ENCODE measurements at regions not wholly inside any gene's neighbourhood (a gene's known extent, or its start where the extent isn't known, plus 50 kb on each side); places are given as distances from the start of the nearest gene placed in this dataset.

- H3K27me3 ChIP-seq, result no peaks in the 10 kb centered on the region
- H3K36me3 ChIP-seq, result no peaks in the 10 kb centered on the region
- DNase-seq (ENCODE audit: low spot score in 2 of 2), result no peak
- 97 to 100% methylated on average over 3 of the region's 3 CpGs for WGBS, 2 donors
- peaks cover 0 to 5% (median 0%) of the 10 kb centered on the region in 4 donors for H3K9me3 ChIP-seq
- H3K4me3 ChIP-seq, result no peak overlapping the region
- H3K4me1 ChIP-seq, result peaks cover 0 to 54% (median 15%) of the 10 kb centered on the region in 4 donors
- TF ChIP-seq EP300 (IDR thresholded peaks at IDR 0.05) (no peak), POLR2A (IDR thresholded peaks at IDR 0.05) (no peak), CTCF (IDR thresholded peaks at IDR 0.05) (no peak)
- peak overlapping the region in 1 of 4 donors; percentile 92 for H3K27ac ChIP-seq
Measured at GRCh38 chr3:126262227-126262626, 81.8 kb upstream of the ALDH1L1 start.

GRCh38 chr3:126261037-126261436, 80.7 kb upstream of the ALDH1L1 start:
- DNase-seq (ENCODE audit: low spot score in 2 of 2), result peak; percentile 73 to 86
- Histone ChIP-seq H3K4me1 (peaks cover 0 to 43% (median 5%) of the 10 kb centered on the region in 4 donors), H3K27me3 (no peaks in the 10 kb centered on the region), H3K36me3 (no peaks in the 10 kb centered on the region), H3K27ac (peak overlapping the region; percentile 28 to 85 (median 61)), H3K4me3 (no peak overlapping the region), H3K9me3 (peaks cover 0 to 5% (median 0%) of the 10 kb centered on the region in 4 donors)
- WGBS, 2 donors, result 54 to 63% methylated on average over 6 of the region's 6 CpGs
- TF ChIP-seq EP300 (IDR thresholded peaks at IDR 0.05) (peak in 1 of 2 donors; percentile 96), CTCF (IDR thresholded peaks at IDR 0.05) (peak in 2 of 5 experiments; percentile 16 to 50), POLR2A (IDR thresholded peaks at IDR 0.05) (peak in 1 of 2 donors; percentile 20)

GRCh38 chr3:126259411-126260391, 79.3 kb upstream of the ALDH1L1 start:
- peak in 1 of 2 donors; percentile 42 for TF ChIP-seq EP300 (IDR thresholded peaks at IDR 0.05)
- peak; percentile 40 to 83 (median 62) for TF ChIP-seq CTCF (IDR thresholded peaks at IDR 0.05)
- no peak for TF ChIP-seq POLR2A (IDR thresholded peaks at IDR 0.05)
- H3K4me3 ChIP-seq, result no peak overlapping the region
- H3K4me1 ChIP-seq, result peaks cover 0 to 29% (median 5%) of the 10 kb centered on the region in 4 donors
- no peaks in the 10 kb centered on the region for H3K27me3 ChIP-seq
- no peak for DNase-seq (ENCODE audit: low spot score in 2 of 2)
- 56 to 65% methylated on average over 21 to 23 of the region's 23 CpGs for WGBS, 2 donors
- H3K27ac ChIP-seq, result peak overlapping the region; percentile 28 to 85 (median 61)
- no peaks in the 10 kb centered on the region for H3K36me3 ChIP-seq
- H3K9me3 ChIP-seq, result peaks cover 0 to 5% (median 0%) of the 10 kb centered on the region in 4 donors

GRCh38 chr3:126258670-126259069, 78.3 kb upstream of the ALDH1L1 start:
- Histone ChIP-seq H3K27ac (peak overlapping the region in 1 of 4 donors; percentile 85), H3K27me3 (no peaks in the 10 kb centered on the region), H3K36me3 (no peaks in the 10 kb centered on the region), H3K4me1 (peaks cover 0 to 24% (median 5%) of the 10 kb centered on the region in 4 donors), H3K9me3 (peaks cover 0 to 5% (median 0%) of the 10 kb centered on the region in 4 donors), H3K4me3 (no peak overlapping the region)
- TF ChIP-seq POLR2A (IDR thresholded peaks at IDR 0.05) (no peak), EP300 (IDR thresholded peaks at IDR 0.05) (no peak), CTCF (IDR thresholded peaks at IDR 0.05) (no peak)
- DNase-seq (ENCODE audit: low spot score in 2 of 2), result no peak
- 75% methylated on average over 1 of the region's 1 CpG for WGBS, 2 donors

- DNase-seq (ENCODE audit: low spot score in 2 of 2), result no peak
- H3K27me3 ChIP-seq, result no peaks in the 10 kb centered on the region
- peaks cover 0 to 24% (median 5%) of the 10 kb centered on the region in 4 donors for H3K4me1 ChIP-seq
- H3K9me3 ChIP-seq, result peaks cover 0 to 5% (median 0%) of the 10 kb centered on the region in 4 donors
- no peak overlapping the region for H3K4me3 ChIP-seq
- TF ChIP-seq CTCF (IDR thresholded peaks at IDR 0.05) (no peak), POLR2A (IDR thresholded peaks at IDR 0.05) (no peak), EP300 (IDR thresholded peaks at IDR 0.05) (no peak)
- 92 to 100% methylated on average over 3 of the region's 3 CpGs for WGBS, 2 donors
- no peaks in the 10 kb centered on the region for H3K36me3 ChIP-seq
- H3K27ac ChIP-seq, result peak overlapping the region in 1 of 4 donors; percentile 85
Measured at GRCh38 chr3:126257984-126258383, 77.6 kb upstream of the ALDH1L1 start.

Data from tibial nerve (tissue), 4 donors.